SK-N-MC (cell line): ENCODE measurements at regions not wholly inside any gene's neighbourhood (a gene's known extent, or its start where the extent isn't known, plus 50 kb on each side); places are given as distances from the start of the nearest gene placed in this dataset.

Experiments
- EZH2 ChIP-seq: fragments of 200-600 bp; sonication (generic); IDR thresholded peaks from one replicate; pipeline ENCODE4 v1.6.1; 2017; ENCODE audit warnings: antibody characterized with exemption
- FOXP2 ChIP-seq: optimal IDR thresholded peaks from 2 replicates; pipeline ENCODE3; 2011; ENCODE audit warnings: mild to moderate bottlenecking, moderate library complexity; ENCODE audit not compliant: insufficient read depth; ENCODE audit errors: extremely low read length, control extremely low read depth

GRCh38 chr16:73669535-73670274 lies 621.8 kb upstream of the ZFHX3 start:
- TF ChIP-seq EZH2: no peak
- no peak for TF ChIP-seq FOXP2
